HepG2 (cell line): ENCODE measurements at regions not wholly inside any gene's neighbourhood (a gene's known extent, or its start where the extent isn't known, plus 50 kb on each side); places are given as distances from the start of the nearest gene placed in this dataset.

Source experiments
- CAMTA2 ChIP-seq: sonication (generic); formaldehyde crosslinking; IDR thresholded peaks from 2 replicates; pipeline ENCODE4 v1.4.0; 2020; ENCODE audit warnings: mild to moderate bottlenecking, missing genetic modification reagents, borderline replicate concordance
- HDAC6 ChIP-seq: fragments of 200-600 bp; sonication (generic); IDR thresholded peaks from 2 replicates; pipeline ENCODE4 v1.7.0; 2017; ENCODE audit warnings: mild to moderate bottlenecking, antibody characterized with exemption, low read length, low read depth
- USF2 ChIP-seq, 2 experiments: sonication (generic) in 1 of 2; formaldehyde crosslinking in 1 of 2; IDR thresholded peaks; 2 replicates each; pipeline versions ENCODE4 v1.5.1 to v1.6.1; 2011 to 2020; ENCODE audit warnings: borderline replicate concordance in 1 of 2, low read depth in 1 of 2, low read length in 1 of 2, mild to moderate bottlenecking in 1 of 2, missing genetic modification reagents in 1 of 2, moderate library complexity in 1 of 2

DNA sequence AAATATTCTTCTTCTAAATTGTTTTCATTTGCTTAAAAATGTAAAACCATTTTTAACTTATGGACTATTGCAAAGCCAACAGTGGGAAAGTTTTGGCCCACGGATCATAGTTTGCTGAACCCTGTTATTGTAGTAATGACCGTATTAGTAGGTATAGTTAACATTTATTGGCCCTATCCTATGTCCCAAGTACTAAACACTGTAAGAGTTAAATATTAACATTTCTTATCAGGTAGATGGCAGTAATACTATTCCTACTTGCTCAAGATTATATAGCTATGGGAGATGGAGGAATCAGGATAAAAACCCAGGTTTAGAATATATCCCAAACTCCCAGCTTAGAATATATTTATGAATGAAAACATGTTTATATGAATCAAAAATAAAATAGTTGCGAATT lies 993.2 kb downstream of the SORCS3 start:
- TF ChIP-seq USF2 (IDR thresholded peaks at IDR 0.05; ENCODE audit: low read depth, low read length) = no peak
- TF ChIP-seq USF2 (CRISPR knock-in tag; IDR thresholded peaks at IDR 0.05; ENCODE audit: borderline replicate concordance) = no peak
- no peak for TF ChIP-seq HDAC6
- no peak for TF ChIP-seq CAMTA2 (CRISPR knock-in tag)
